K562 (cell line): ENCODE measurements at regions not wholly inside any gene's neighbourhood (a gene's known extent, or its start where the extent isn't known, plus 50 kb on each side); places are given as distances from the start of the nearest gene placed in this dataset.

ENCODE experiments used
- ATAC-seq: fragments of 200-7000 bp; cut with Tn5 transposase; 3 replicates; pipeline ENCODE4 v1.9.1; 2020; ENCODE audit warnings: moderate library complexity
- BruUV-seq: library from RNA; stranded (reverse); fragments of 400-500 nt; replicated peaks from 2 replicates; lab custom pipeline; 2021; lab: Mats Ljungman, UMichigan
- CTCF ChIA-PET: fragments of 300-600 bp; formaldehyde crosslinking; extraction: SDS; loops from one replicate; lab custom pipeline; 2021; ENCODE audit warnings: low intra/inter-chr PET ratio; lab: Yijun Ruan, JAX
- POLR2A ChIA-PET: fragments of 300-600, 350-650 bp; sonication (Branson Sonifier 250); formaldehyde crosslinking; extraction: SDS; loops from one replicate; lab custom pipeline; 2021; ENCODE audit warnings: antibody characterized with exemption, inconsistent platforms; lab: Yijun Ruan, JAX
- DNase-seq, 4 experiments: peaks; one replicate each; pipeline versions ENCODE4 v3.0.0 to v3.0.0-alpha.2; 2011 to 2018; ENCODE audit warnings: low spot score in 3 of 4, mixed read lengths in 3 of 4; ENCODE audit errors: extremely low read depth in 1 of 4
- FAIRE-seq: peaks from 2 replicates; lab custom pipeline; 2011; peaks lifted over from hg19 to GRCh38; lab: Jason Lieb, UNC
- H2AFZ ChIP-seq: 2 replicates; pipeline ENCODE4 v1.6.0; 2011; ENCODE audit warnings: low read depth, low read length, control low read depth, inconsistent platforms
- H3K27ac ChIP-seq: fragments of 200-600 bp; 3 replicates; pipeline ENCODE4 v1.8.0; 2011; ENCODE audit warnings: low read depth, mild to moderate bottlenecking, control low read depth, inconsistent platforms, low read length, moderate library complexity, mixed read lengths; ENCODE audit errors: extremely low read depth
- H3K27me3 ChIP-seq, 2 experiments: fragments of 300-600 bp in 1 of 2; 2 replicates in 1 of 2; 3 replicates in 1 of 2; pipeline versions ENCODE4 v1.6.0 to v1.8.0; 2011; ENCODE audit warnings: inconsistent platforms in 2 of 2, low read length in 2 of 2, mild to moderate bottlenecking in 1 of 2, mixed read lengths in 1 of 2, moderate library complexity in 1 of 2; ENCODE audit not compliant: control insufficient read depth in 2 of 2, insufficient read depth in 2 of 2
- H3K36me3 ChIP-seq: fragments of 300-600 bp; 3 replicates; pipeline ENCODE4 v1.8.0; 2011; ENCODE audit warnings: mild to moderate bottlenecking, low read length, inconsistent platforms; ENCODE audit not compliant: control insufficient read depth, insufficient read depth
- H3K4me1 ChIP-seq, 2 experiments: fragments of 200-600 bp in 1 of 2; replicated peaks in 1 of 2; 2 replicates in 1 of 2; 3 replicates in 1 of 2; pipeline versions ENCODE4 v1.5.1 to v1.8.0; 2011; ENCODE audit warnings: inconsistent platforms in 2 of 2, low read length in 2 of 2, mild to moderate bottlenecking in 1 of 2, mixed read lengths in 1 of 2, moderate library complexity in 1 of 2; ENCODE audit not compliant: control insufficient read depth in 2 of 2, insufficient read depth in 2 of 2
- H3K4me2 ChIP-seq: 2 replicates; pipeline ENCODE4 v1.6.1; 2011; ENCODE audit warnings: low read length, control low read depth, inconsistent platforms, mixed read lengths; ENCODE audit not compliant: insufficient read depth
- H3K4me3 ChIP-seq: fragments of 200-600 bp; sonication (generic), shearing (Covaris generic); 2 replicates; pipeline ENCODE4 v1.5.1; 2016; ENCODE audit warnings: control low read depth, inconsistent platforms
- H3K79me2 ChIP-seq: fragments of 200-600 bp; 3 replicates; pipeline ENCODE4 v1.8.0; 2011; ENCODE audit warnings: low read length, inconsistent platforms; ENCODE audit not compliant: control insufficient read depth, insufficient read depth
- H3K9ac ChIP-seq, 2 experiments: 2 replicates each; pipeline versions ENCODE4 v1.6.0 to v1.6.1; 2011; ENCODE audit warnings: low read depth in 2 of 2, low read length in 2 of 2, control low read depth in 1 of 2, inconsistent platforms in 1 of 2, mild to moderate bottlenecking in 1 of 2, mixed read lengths in 1 of 2; ENCODE audit not compliant: insufficient read depth in 1 of 2
- H3K9me1 ChIP-seq: one replicate; pipeline ENCODE4 v1.6.0; 2011; ENCODE audit warnings: inconsistent platforms, mild to moderate bottlenecking, low read length, moderate library complexity; ENCODE audit not compliant: control insufficient read depth, insufficient read depth
- H3K9me3 ChIP-seq: replicated peaks from 2 replicates; pipeline ENCODE4 v1.5.1; 2011; ENCODE audit warnings: low read depth, low read length, inconsistent platforms; ENCODE audit not compliant: control insufficient read depth, insufficient read depth
- H4K20me1 ChIP-seq: replicated peaks from 2 replicates; pipeline ENCODE4 v1.6.1; 2011; ENCODE audit warnings: low read length, inconsistent platforms, mixed read lengths; ENCODE audit not compliant: control insufficient read depth, insufficient read depth
- CHCHD3 ChIP-seq: fragments of 250-450 bp; sonication (Bioruptor Pico); IDR thresholded peaks from 2 replicates; pipeline ENCODE4 v2.1.2; 2022; ENCODE audit warnings: mild to moderate bottlenecking
- CSDE1 ChIP-seq, 2 experiments: fragments of 450-650 bp; IDR thresholded peaks; 2 replicates each; pipeline ENCODE4 v1.6.1; 2016; ENCODE audit warnings: mild to moderate bottlenecking in 1 of 2
- ETV5 ChIP-seq: sonication (generic); formaldehyde crosslinking; IDR thresholded peaks from 2 replicates; pipeline ENCODE4 v1.4.0; 2020; ENCODE audit warnings: low read depth, mild to moderate bottlenecking, missing genetic modification reagents
- FOSL1 ChIP-seq: fragments of 200-800 bp; sonication (Bioruptor generic); conservative IDR thresholded peaks from 2 replicates; pipeline ENCODE4 v1.6.1; 2016; ENCODE audit warnings: missing genetic modification characterization, missing compliant biosample characterization
- RBM17 ChIP-seq: fragments of 200-400 bp; formaldehyde crosslinking; IDR thresholded peaks from 2 replicates; pipeline ENCODE4 v1.6.1; 2017; ENCODE audit warnings: low read depth, mild to moderate bottlenecking, low read length, borderline replicate concordance
- ZBTB17 ChIP-seq: fragments of 450-650 bp; formaldehyde crosslinking; IDR thresholded peaks from 2 replicates; pipeline ENCODE4 v1.4.0; 2020; ENCODE audit warnings: mild to moderate bottlenecking
- ZBTB49 ChIP-seq: sonication (generic); formaldehyde crosslinking; IDR thresholded peaks from 2 replicates; pipeline ENCODE4 v1.8.0; 2022; ENCODE audit warnings: missing genetic modification reagents, mild to moderate bottlenecking, borderline replicate concordance
- ZNF699 ChIP-seq: fragments of 250-450 bp; sonication (Bioruptor Pico); IDR thresholded peaks from 2 replicates; pipeline ENCODE4 v1.8.0; 2021; ENCODE audit warnings: mild to moderate bottlenecking, moderate library complexity; ENCODE audit not compliant: insufficient replicate concordance
- WGBS: fragments of 100-300 bp; shearing (Covaris generic); methylation state at CpG from one replicate; pipeline ENCODE4 v1.1.6; 2016; ENCODE audit warnings: low coverage, mixed read lengths; ENCODE audit not compliant: insufficient coverage; ENCODE audit errors: missing lambda C conversion rate; 5-methylcytosine and 5-hydroxymethylcytosine counted together
- in situ Hi-C: fragments of 300-500 bp; cut with MboI; formaldehyde crosslinking; loops from 4 replicates; pipeline ENCODE4 v1.15.0; 2018; ENCODE audit warnings: inconsistent platforms, mixed read lengths
- intact Hi-C: fragments of 100-400 bp; cut with micrococcal nuclease; formaldehyde crosslinking; loops from 2 replicates; pipeline ENCODE4 v1.14.2; 2022
- TF ChIP-seq, protein P1 (sequence below): IDR thresholded peaks from 3 replicates; pipeline ENCODE4 v1.6.1; 2011; ENCODE audit warnings: borderline replicate concordance, mild to moderate bottlenecking, moderate library complexity; ENCODE audit not compliant: insufficient read length; ENCODE audit errors: extremely low read depth
- TF ChIP-seq, protein P2 (sequence below), 3 experiments: fragments of 200-800 bp in 1 of 3; sonication (Bioruptor generic) in 1 of 3; sonication (generic) in 1 of 3; formaldehyde crosslinking in 1 of 3; IDR thresholded peaks; 2 replicates each; pipeline versions ENCODE4 v1.6.1 to v1.8.0; 2016 to 2022; ENCODE audit warnings: mild to moderate bottlenecking in 2 of 3, missing compliant biosample characterization in 2 of 3, missing genetic modification characterization in 2 of 3, missing genetic modification reagents in 1 of 3
- TF ChIP-seq, protein P3 (sequence below), 2 experiments: fragments of 450-650 bp; conservative IDR thresholded peaks; 2 replicates each; pipeline ENCODE4 v1.6.1; 2017; ENCODE audit warnings: mild to moderate bottlenecking in 2 of 2, moderate library complexity in 2 of 2

- TF ChIP-seq CHCHD3 (CRISPR knock-in tag) (no peak), FOSL1 (tag) (no peak), CSDE1 (IDR thresholded peaks at IDR 0.05) (no peak)
- TF ChIP-seq, protein P1, sequence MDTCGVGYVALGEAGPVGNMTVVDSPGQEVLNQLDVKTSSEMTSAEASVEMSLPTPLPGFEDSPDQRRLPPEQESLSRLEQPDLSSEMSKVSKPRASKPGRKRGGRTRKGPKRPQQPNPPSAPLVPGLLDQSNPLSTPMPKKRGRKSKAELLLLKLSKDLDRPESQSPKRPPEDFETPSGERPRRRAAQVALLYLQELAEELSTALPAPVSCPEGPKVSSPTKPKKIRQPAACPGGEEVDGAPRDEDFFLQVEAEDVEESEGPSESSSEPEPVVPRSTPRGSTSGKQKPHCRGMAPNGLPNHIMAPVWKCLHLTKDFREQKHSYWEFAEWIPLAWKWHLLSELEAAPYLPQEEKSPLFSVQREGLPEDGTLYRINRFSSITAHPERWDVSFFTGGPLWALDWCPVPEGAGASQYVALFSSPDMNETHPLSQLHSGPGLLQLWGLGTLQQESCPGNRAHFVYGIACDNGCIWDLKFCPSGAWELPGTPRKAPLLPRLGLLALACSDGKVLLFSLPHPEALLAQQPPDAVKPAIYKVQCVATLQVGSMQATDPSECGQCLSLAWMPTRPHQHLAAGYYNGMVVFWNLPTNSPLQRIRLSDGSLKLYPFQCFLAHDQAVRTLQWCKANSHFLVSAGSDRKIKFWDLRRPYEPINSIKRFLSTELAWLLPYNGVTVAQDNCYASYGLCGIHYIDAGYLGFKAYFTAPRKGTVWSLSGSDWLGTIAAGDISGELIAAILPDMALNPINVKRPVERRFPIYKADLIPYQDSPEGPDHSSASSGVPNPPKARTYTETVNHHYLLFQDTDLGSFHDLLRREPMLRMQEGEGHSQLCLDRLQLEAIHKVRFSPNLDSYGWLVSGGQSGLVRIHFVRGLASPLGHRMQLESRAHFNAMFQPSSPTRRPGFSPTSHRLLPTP: no peak
These were observed 435.2 kb upstream of the ADAMTS16 start (continued) for GRCh38 chr5:4704951-4705350.

GRCh38 chr5:4716781-4717180, 423.3 kb upstream of the ADAMTS16 start:
- H2AFZ ChIP-seq: no peak overlapping the region
- FAIRE-seq: no peak
- H3K27ac ChIP-seq: no peak overlapping the region
- no peaks in the 10 kb centered on the region for H4K20me1 ChIP-seq
- no peak overlapping the region for H3K4me3 ChIP-seq
- H3K27me3 ChIP-seq: no peaks in the 10 kb centered on the region
- intact Hi-C loops (no loop called here), in situ Hi-C loops (no loop called here)
- H3K9me1 ChIP-seq: no peaks in the 10 kb centered on the region
- no peaks in the 10 kb centered on the region; the same call in 1 of the 2 replicates for H3K9me3 ChIP-seq
- ATAC-seq: no peak
- no peak for DNase-seq
- no TSS peak for BruUV-seq
- H3K79me2 ChIP-seq: no peaks in the 10 kb centered on the region
- 2% methylated on average over 4 of the region's 4 CpGs for WGBS
- no peak overlapping the region for H3K4me2 ChIP-seq
- CTCF ChIA-PET: no interaction called here
- no peaks in the 10 kb centered on the region for H3K36me3 ChIP-seq
- H3K4me1 ChIP-seq: no peaks in the 10 kb centered on the region
- POLR2A ChIA-PET: no interaction called here
- H3K9ac ChIP-seq: no peak overlapping the region
- TF ChIP-seq ZBTB49 (CRISPR knock-in tag): no peak
- TF ChIP-seq ETV5 (CRISPR knock-in tag): no peak
- TF ChIP-seq, protein P2, sequence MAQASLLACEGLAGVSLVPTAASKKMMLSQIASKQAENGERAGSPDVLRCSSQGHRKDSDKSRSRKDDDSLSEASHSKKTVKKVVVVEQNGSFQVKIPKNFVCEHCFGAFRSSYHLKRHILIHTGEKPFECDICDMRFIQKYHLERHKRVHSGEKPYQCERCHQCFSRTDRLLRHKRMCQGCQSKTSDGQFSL (CRISPR knock-in tag; IDR thresholded peaks at IDR 0.05): no peak
- TF ChIP-seq, protein P2 (tag; IDR thresholded peaks at IDR 0.05): no peak
- no peak for TF ChIP-seq ZNF699
- no peak for TF ChIP-seq ZBTB17 (CRISPR knock-in tag)
- no peak for TF ChIP-seq RBM17
- TF ChIP-seq, protein P3, sequence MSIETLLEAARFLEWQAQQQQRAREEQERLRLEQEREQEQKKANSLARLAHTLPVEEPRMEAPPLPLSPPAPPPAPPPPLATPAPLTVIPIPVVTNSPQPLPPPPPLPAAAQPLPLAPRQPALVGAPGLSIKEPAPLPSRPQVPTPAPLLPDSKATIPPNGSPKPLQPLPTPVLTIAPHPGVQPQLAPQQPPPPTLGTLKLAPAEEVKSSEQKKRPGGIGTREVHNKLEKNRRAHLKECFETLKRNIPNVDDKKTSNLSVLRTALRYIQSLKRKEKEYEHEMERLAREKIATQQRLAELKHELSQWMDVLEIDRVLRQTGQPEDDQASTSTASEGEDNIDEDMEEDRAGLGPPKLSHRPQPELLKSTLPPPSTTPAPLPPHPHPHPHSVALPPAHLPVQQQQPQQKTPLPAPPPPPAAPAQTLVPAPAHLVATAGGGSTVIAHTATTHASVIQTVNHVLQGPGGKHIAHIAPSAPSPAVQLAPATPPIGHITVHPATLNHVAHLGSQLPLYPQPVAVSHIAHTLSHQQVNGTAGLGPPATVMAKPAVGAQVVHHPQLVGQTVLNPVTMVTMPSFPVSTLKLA (conservative IDR thresholded peaks at IDR 0.05): no peak
